Thoracic aorta (tissue), 2 donors: ENCODE measurements at regions not wholly inside any gene's neighbourhood (a gene's known extent, or its start where the extent isn't known, plus 50 kb on each side); places are given as distances from the start of the nearest gene placed in this dataset.

Source experiments
- ATAC-seq: fragments of 150-250 bp; one replicate; pipeline ENCODE4 v1.8.0; 2017; ENCODE audit warnings: low read depth; ENCODE audit not compliant: insufficient number of reproducible peaks, low FRiP score
- DNase-seq: peaks from one replicate; pipeline ENCODE4 v3.0.0-alpha.2; 2020; ENCODE audit warnings: low spot score
- H3K27ac ChIP-seq, 2 donors: fragments of 200-600 bp; sonication (generic); 1 replicate in 1 of 2; 2 replicates in 1 of 2; pipeline ENCODE4 v1.5.1; 2016; ENCODE audit warnings: mild to moderate bottlenecking in 2 of 2, moderate library complexity in 2 of 2
- H3K27me3 ChIP-seq: fragments of 200-600 bp; sonication (generic); replicated peaks from 2 replicates; pipeline ENCODE4 v1.6.0; 2016; ENCODE audit warnings: mild to moderate bottlenecking; ENCODE audit not compliant: insufficient read depth
- H3K36me3 ChIP-seq: fragments of 200-600 bp; sonication (generic); one replicate; pipeline ENCODE4 v1.5.1; 2016
- H3K4me1 ChIP-seq, 2 donors: fragments of 200-600 bp; sonication (generic); 1 replicate in 1 of 2; 2 replicates in 1 of 2; pipeline versions ENCODE4 v1.5.1 to v1.6.0; 2016; ENCODE audit warnings: low read depth in 2 of 2, mild to moderate bottlenecking in 1 of 2; ENCODE audit not compliant: control insufficient read depth in 1 of 2
- H3K4me3 ChIP-seq: fragments of 200-600 bp; sonication (generic); 2 replicates; pipeline ENCODE4 v1.5.1; 2016; ENCODE audit warnings: mild to moderate bottlenecking
- H3K9me3 ChIP-seq: fragments of 200-600 bp; sonication (generic); 2 replicates; pipeline ENCODE4 v1.5.1; 2016
- CTCF ChIP-seq: fragments of 200-600 bp; sonication (generic); IDR thresholded peaks from one replicate; pipeline ENCODE4 v1.5.1; 2019; ENCODE audit warnings: antibody characterized with exemption

GRCh38 chr2:220442012-220442411 lies 814.6 kb downstream of the SLC4A3 start:
- ATAC-seq (no peak), DNase-seq (no peak)
- no peak for TF ChIP-seq CTCF
- Histone ChIP-seq H3K9me3 (no peaks in the 10 kb centered on the region), H3K27ac (no peak overlapping the region), H3K27me3 (no peaks in the 10 kb centered on the region), H3K4me3 (no peak overlapping the region), H3K36me3 (no peaks in the 10 kb centered on the region), H3K4me1 (no peaks in the 10 kb centered on the region)

- DNase-seq, result no peak
- no peak for ATAC-seq
- no peak for TF ChIP-seq CTCF
- Histone ChIP-seq H3K27me3 (no peaks in the 10 kb centered on the region), H3K9me3 (no peaks in the 10 kb centered on the region), H3K4me1 (no peaks in the 10 kb centered on the region), H3K36me3 (no peaks in the 10 kb centered on the region), H3K4me3 (no peak overlapping the region), H3K27ac (no peak overlapping the region)
Observed at GRCh38 chr2:220445429-220446105, 818.1 kb downstream of the SLC4A3 start.

- ATAC-seq, result no peak
- H3K27me3 ChIP-seq, result no peaks in the 10 kb centered on the region
Observed at GRCh38 chr2:220446106-220446712, 818.8 kb downstream of the SLC4A3 start.

GRCh38 chr2:220450846-220451245 lies 823.4 kb downstream of the SLC4A3 start:
- H3K4me1 ChIP-seq, result no peaks in the 10 kb centered on the region
- H3K27ac ChIP-seq, result no peak overlapping the region
- no peak for TF ChIP-seq CTCF
- H3K4me3 ChIP-seq, result no peak overlapping the region
- H3K9me3 ChIP-seq, result no peaks in the 10 kb centered on the region
- ATAC-seq (no peak), DNase-seq (no peak)
- H3K36me3 ChIP-seq, result no peaks in the 10 kb centered on the region
- H3K27me3 ChIP-seq, result no peaks in the 10 kb centered on the region

More at GRCh38 chr2:220446106-220446712, 818.8 kb downstream of the SLC4A3 start:
- no peak for TF ChIP-seq CTCF
- H3K4me1 ChIP-seq, result no peaks in the 10 kb centered on the region
- H3K36me3 ChIP-seq, result no peaks in the 10 kb centered on the region
- DNase-seq, result no peak
- no peak overlapping the region for H3K4me3 ChIP-seq
- H3K27ac ChIP-seq, result no peak overlapping the region
- no peaks in the 10 kb centered on the region for H3K9me3 ChIP-seq

GRCh38 chr2:220451438-220451837 lies 824.0 kb downstream of the SLC4A3 start:
- H3K9me3 ChIP-seq, result no peaks in the 10 kb centered on the region
- H3K4me3 ChIP-seq, result no peak overlapping the region
- ATAC-seq, result no peak
- TF ChIP-seq CTCF, result no peak
- no peak overlapping the region for H3K27ac ChIP-seq
- no peaks in the 10 kb centered on the region for H3K27me3 ChIP-seq
- DNase-seq, result no peak
- no peaks in the 10 kb centered on the region for H3K36me3 ChIP-seq
- no peaks in the 10 kb centered on the region for H3K4me1 ChIP-seq
